Uterus (tissue), 3 donors: ENCODE measurements at regions not wholly inside any gene's neighbourhood (a gene's known extent, or its start where the extent isn't known, plus 50 kb on each side); places are given as distances from the start of the nearest gene placed in this dataset.
"Not testable (repeated sequence)": the region's sequence is repeated elsewhere in the genome, so short reads cannot be mapped to it uniquely, and the experiment has no call there.

Experiments used
- DNase-seq, 2 donors: peaks; one replicate each; pipeline ENCODE4 v3.0.0-alpha.2; 2019 to 2020
- H3K27ac ChIP-seq, 2 donors: fragments of 200-600 bp; sonication (generic); 1 replicate in 1 of 2; 2 replicates in 1 of 2; pipeline ENCODE4 v1.5.1; 2016 to 2018
- H3K27me3 ChIP-seq, 2 donors: fragments of 200-600 bp; sonication (generic); one replicate each; pipeline ENCODE4 v1.5.1; 2018 to 2019; ENCODE audit warnings: control low read depth in 1 of 2
- H3K36me3 ChIP-seq, 2 donors: fragments of 200-600 bp; sonication (generic); one replicate each; pipeline ENCODE4 v1.5.1; 2019; ENCODE audit warnings: control low read depth in 1 of 2
- H3K4me1 ChIP-seq, 2 donors: fragments of 200-600 bp; sonication (generic); one replicate each; pipeline ENCODE4 v1.5.1; 2018 to 2019; ENCODE audit warnings: control low read depth in 1 of 2
- H3K4me3 ChIP-seq, 2 donors: fragments of 200-600 bp; sonication (generic); 1 replicate in 1 of 2; 2 replicates in 1 of 2; pipeline ENCODE4 v1.5.1; 2018 to 2019; ENCODE audit warnings: mild to moderate bottlenecking in 1 of 2
- H3K9me3 ChIP-seq, 2 donors: fragments of 200-600 bp; sonication (generic); one replicate each; pipeline ENCODE4 v1.5.1; 2019; ENCODE audit warnings: control low read depth in 1 of 2
- CTCF ChIP-seq, 4 experiments: fragments of 200-600 bp in 2 of 4; fragments of 450-650 bp in 2 of 4; sonication (generic) in 2 of 4; IDR thresholded peaks; one replicate each; pipeline ENCODE4 v1.5.1; 2016 to 2019; ENCODE audit warnings: antibody characterized with exemption in 4 of 4, mild to moderate bottlenecking in 2 of 4, moderate library complexity in 1 of 4
- POLR2A ChIP-seq, 2 donors: fragments of 450-650 bp; IDR thresholded peaks; one replicate each; pipeline ENCODE4 v1.6.1; 2016; ENCODE audit warnings: antibody characterized with exemption in 2 of 2, mild to moderate bottlenecking in 1 of 2, moderate library complexity in 1 of 2
- intact Hi-C: fragments of 100-400 bp; cut with DNase I; formaldehyde crosslinking; loops from one replicate; pipeline ENCODE4 v1.15.1; 2023; ENCODE audit warnings: low total_unique reads
- donor health status: DM: yes; HTN: yes; CAD: no.

- DNase-seq, result no peak
- Histone ChIP-seq H3K27ac (no peak overlapping the region), H3K9me3 (no peaks in the 10 kb centered on the region), H3K36me3 (no peaks in the 10 kb centered on the region), H3K4me3 (no peak overlapping the region), H3K4me1 (no peaks in the 10 kb centered on the region), H3K27me3 (no peaks in the 10 kb centered on the region)
- intact Hi-C loops, result no loop called here
- TF ChIP-seq POLR2A (IDR thresholded peaks at IDR 0.05) (no peak), CTCF (IDR thresholded peaks at IDR 0.05) (no peak)
These were observed 137.1 kb upstream of the OLIG3 start for GRCh38 chr6:137631323-137631722.

- H3K9me3 ChIP-seq, H3K4me3 ChIP-seq, DNase-seq, H3K36me3 ChIP-seq, H3K27ac ChIP-seq, H3K27me3 ChIP-seq, H3K4me1 ChIP-seq, intact Hi-C loops: not testable (repeated sequence)
These were observed 140.0 kb upstream of the OLIG3 start for GRCh38 chr6:137634177-137634576.

GRCh38 chr6:137637121-137637520 is 142.9 kb upstream of the OLIG3 start:
- TF ChIP-seq POLR2A (IDR thresholded peaks at IDR 0.05), result no peak
- no peak for TF ChIP-seq CTCF (IDR thresholded peaks at IDR 0.05)
- Histone ChIP-seq H3K27me3 (no peaks in the 10 kb centered on the region), H3K27ac (no peak overlapping the region), H3K36me3 (no peaks in the 10 kb centered on the region), H3K9me3 (no peaks in the 10 kb centered on the region), H3K4me3 (no peak overlapping the region), H3K4me1 (no peaks in the 10 kb centered on the region)
- intact Hi-C loops, result no loop called here
- DNase-seq, result no peak

- DNase-seq, result no peak
- intact Hi-C loops, result no loop called here
- Histone ChIP-seq H3K4me3 (no peak overlapping the region), H3K27ac (no peak overlapping the region), H3K27me3 (no peaks in the 10 kb centered on the region), H3K36me3 (no peaks in the 10 kb centered on the region), H3K4me1 (no peaks in the 10 kb centered on the region), H3K9me3 (no peaks in the 10 kb centered on the region)
- no peak for TF ChIP-seq CTCF (IDR thresholded peaks at IDR 0.05)
- no peak for TF ChIP-seq POLR2A (IDR thresholded peaks at IDR 0.05)
These were observed 144.9 kb upstream of the OLIG3 start for GRCh38 chr6:137638926-137639706.

GRCh38 chr6:137640086-137640485 is 145.9 kb upstream of the OLIG3 start:
- intact Hi-C loops, result no loop called here
- no peaks in the 10 kb centered on the region for H3K9me3 ChIP-seq
- H3K27ac ChIP-seq, result no peak overlapping the region
- TF ChIP-seq POLR2A (IDR thresholded peaks at IDR 0.05) (no peak), CTCF (IDR thresholded peaks at IDR 0.05) (no peak)
- no peaks in the 10 kb centered on the region for H3K27me3 ChIP-seq
- no peaks in the 10 kb centered on the region for H3K36me3 ChIP-seq
- no peaks in the 10 kb centered on the region for H3K4me1 ChIP-seq
- DNase-seq, result no peak
- H3K4me3 ChIP-seq, result no peak overlapping the region
